ENCODE measurements at regions not wholly inside any gene's neighbourhood (a gene's known extent, or its start where the extent isn't known, plus 50 kb on each side); places are given as distances from the start of the nearest gene placed in this dataset.

DNA sequence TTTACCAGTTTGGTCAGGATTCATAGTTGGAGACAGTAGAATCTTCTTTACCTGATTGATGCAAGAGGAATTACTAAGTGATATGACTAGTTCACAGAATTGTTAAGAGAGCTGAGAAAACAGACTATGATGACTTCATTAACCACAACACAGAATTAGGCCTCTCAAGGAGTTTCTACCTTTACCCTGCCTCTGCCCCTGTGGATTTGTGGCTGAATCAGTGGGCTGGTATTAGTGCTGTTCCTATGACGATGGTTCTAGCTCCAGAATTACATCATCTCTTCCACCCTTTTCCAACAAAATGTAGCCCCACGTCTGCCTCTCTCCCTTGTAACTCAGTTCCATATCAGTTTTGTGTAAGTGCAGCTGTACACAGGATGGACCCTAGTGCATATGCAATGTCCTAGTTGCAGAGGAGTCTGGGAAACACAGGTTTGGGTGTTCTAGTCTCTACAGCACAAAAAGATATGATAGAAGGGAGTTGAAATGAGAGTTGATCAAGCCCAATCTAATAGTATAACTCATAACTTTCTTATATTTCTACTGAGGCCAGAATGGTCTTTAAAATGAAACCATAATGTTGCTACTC lies 99.3 kb downstream of the ANXA5 start:
- TF ChIP-seq EZH2 (IDR thresholded peaks at IDR 0.05) = no peak
- no peak for TF ChIP-seq CTCF (IDR thresholded peaks at IDR 0.05)
